GM20000 (cell line): ENCODE measurements at regions not wholly inside any gene's neighbourhood (a gene's known extent, or its start where the extent isn't known, plus 50 kb on each side); places are given as distances from the start of the nearest gene placed in this dataset.
"Not testable (repeated sequence)": the region's sequence is repeated elsewhere in the genome, so short reads cannot be mapped to it uniquely, and the experiment has no call there.

Experiments used
- DNase-seq: peaks from one replicate; pipeline ENCODE4 v3.0.0; 2012; ENCODE audit warnings: low spot score
- TF ChIP-seq, protein P1 (sequence below): IDR thresholded peaks from 2 replicates; pipeline ENCODE4 v1.5.1; 2012; ENCODE audit warnings: mild to moderate bottlenecking, control low read depth; ENCODE audit errors: extremely low read depth, missing control alignments

DNA sequence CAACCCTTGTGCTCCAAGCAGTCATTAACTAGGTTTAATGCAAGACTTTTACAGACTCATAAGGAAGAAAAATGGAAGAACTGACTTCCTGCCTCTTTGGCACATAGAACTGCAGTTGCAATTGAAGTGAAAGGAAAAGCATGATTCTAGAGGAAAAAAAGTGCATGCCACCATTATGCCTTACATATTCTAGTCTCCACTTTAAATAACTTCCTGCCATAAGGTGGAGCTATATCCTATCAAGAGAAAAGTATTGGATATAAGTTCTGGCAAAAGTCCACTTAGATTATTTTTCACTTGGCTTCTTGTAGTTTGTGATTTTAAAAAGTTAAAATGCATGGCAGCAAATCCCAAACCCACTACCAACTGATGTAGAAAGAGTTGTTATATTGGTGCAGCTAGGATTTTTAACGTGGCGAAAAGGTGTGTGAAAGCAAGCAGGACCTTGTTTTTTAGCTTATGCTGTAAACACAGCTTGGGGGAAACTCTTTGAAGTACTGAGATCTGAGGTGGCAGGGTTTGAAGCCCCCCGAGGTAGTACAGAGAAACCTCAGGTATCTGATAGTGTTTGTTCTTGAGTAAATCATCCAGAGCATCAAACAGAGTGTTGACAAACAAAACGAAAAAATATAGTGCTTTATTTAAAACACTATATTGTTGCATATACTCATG is 117.9 kb downstream of the ANXA1 start:
- TF ChIP-seq, protein P1, sequence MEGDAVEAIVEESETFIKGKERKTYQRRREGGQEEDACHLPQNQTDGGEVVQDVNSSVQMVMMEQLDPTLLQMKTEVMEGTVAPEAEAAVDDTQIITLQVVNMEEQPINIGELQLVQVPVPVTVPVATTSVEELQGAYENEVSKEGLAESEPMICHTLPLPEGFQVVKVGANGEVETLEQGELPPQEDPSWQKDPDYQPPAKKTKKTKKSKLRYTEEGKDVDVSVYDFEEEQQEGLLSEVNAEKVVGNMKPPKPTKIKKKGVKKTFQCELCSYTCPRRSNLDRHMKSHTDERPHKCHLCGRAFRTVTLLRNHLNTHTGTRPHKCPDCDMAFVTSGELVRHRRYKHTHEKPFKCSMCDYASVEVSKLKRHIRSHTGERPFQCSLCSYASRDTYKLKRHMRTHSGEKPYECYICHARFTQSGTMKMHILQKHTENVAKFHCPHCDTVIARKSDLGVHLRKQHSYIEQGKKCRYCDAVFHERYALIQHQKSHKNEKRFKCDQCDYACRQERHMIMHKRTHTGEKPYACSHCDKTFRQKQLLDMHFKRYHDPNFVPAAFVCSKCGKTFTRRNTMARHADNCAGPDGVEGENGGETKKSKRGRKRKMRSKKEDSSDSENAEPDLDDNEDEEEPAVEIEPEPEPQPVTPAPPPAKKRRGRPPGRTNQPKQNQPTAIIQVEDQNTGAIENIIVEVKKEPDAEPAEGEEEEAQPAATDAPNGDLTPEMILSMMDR: no peak
- DNase-seq: peak; percentile 1

DNA sequence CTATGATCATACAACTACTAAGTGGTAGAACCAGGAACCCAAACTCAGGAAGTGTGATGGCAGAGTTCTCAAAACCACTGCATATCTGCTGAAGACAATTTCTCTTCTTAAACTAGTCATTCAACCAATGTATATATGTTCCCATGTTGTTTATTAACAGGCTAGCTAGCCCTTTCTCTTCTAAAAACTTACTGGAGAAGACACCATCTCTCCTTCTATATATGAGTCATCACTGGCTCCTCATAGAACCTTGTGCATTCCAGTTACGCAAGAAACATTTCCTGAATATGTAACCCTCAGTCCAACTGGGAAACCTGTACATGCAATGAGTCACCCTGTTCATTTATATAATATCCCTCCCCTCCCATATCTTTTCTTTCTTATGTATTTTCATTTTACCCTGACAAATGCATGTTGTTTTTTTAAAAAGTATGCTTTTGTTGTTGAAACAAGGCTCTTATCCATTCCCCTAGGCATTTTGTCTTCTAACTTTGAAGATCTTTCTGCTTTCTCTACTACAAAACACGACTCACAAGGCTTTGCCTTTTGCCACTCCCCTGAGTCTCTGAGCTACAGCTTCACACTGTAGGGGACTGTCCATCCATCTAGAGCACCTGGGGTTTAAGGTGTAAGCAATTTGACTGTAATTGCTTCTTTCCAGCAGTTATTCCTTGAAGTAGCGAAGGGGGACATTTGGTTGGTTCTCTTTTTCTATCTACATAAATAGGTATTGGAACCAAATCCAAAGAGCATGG is 119.5 kb downstream of the ANXA1 start:
- DNase-seq: no peak
- TF ChIP-seq, protein P1: no peak

DNA sequence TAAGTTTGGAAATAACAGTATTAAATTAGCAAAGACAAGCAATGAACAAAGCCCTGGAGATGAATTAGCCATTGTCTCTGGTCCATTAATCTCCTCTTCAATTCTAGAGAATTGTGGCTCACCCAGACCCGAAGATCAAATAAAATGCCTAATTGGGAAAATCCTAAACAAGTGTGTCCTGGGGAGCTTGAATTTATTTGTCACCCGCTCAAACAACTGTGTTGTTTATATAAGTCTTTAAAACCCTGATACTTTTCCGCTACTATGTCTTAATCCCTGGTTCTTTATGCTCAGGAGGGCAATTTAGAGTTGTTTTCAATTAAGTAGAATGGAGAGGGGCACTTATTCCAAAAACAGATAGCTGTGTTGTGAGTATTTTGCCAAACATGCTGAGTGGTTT is 128.4 kb downstream of the ANXA1 start:
- TF ChIP-seq, protein P1: no peak
- DNase-seq: no peak

DNA sequence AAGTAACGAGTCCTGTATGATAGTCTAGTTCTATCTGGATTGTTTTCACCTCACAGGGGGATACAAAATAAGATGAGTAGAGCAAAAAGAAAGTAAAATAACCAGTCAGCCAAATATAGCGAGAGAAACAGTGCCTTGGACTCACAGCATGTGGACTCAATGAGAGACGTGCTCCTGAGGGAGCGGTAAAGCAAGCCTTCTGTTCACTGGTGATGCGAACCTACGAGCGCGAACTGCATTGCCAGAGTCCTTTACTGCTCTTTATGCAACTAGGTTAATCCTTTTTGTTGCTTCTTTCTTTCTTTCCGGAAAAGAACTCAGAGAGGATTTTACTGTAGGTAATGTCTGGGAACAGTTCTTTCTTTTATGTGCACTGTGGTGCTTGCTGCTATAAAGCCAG is 132.7 kb downstream of the ANXA1 start:
- DNase-seq: no peak
- TF ChIP-seq, protein P1: no peak

DNA sequence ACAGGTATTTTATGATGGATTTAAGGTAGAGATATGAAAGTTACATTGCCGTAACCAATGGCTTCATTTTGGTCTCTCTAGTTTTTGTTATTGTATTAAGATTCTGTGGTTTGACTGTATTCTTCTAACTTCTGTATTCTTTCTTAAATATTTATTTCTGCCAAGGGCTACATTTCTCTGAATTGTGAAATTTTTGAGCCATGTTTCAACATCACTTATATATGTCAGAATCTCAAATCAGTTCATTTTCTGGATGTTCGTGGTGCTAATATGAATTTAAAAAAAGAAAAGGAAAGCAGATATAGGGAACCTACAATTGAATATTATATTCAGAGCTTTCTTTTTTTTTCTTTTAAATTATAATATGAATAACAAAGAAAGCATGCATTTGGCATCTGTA is 142.7 kb downstream of the ANXA1 start:
- TF ChIP-seq, protein P1: no peak
- DNase-seq: no peak

DNA sequence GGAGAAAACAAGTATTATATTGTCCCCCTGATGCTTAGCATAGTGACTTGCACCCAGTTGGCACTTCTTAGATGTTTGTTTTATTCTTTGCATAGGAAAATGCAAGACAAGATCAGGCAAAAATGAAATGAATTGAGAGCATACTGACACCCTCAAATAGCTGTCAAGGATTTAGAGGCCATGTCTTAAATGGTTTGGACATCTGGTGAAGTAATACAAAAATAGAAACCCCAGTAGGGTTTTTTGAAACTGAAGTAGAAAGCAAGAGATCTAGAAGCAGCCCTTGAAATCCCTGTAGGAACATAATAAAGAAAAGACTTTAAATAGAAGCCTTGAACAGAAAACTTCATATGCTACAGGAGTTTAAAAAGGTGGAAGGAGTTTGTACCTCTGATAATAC is 174.3 kb downstream of the ANXA1 start:
- no peak for DNase-seq
- TF ChIP-seq, protein P1: no peak

DNA sequence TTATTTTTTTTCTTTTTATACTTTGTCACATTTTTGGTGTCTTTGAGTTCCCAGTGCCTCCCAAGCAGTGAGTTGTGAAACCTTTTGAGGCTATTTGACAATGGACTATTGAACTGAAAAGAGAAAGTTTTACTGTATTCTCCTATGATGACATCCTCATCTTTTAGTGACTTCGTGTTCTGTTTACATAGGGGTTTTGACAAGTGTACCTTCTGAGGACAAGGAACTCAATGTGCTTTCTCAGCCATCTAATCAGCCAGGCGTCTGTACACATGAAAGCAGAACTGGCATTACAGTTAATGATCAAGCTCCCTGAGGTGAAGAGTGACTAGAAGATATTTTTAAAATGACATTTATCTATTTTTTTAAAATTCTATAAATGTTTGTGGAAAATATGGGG is 175.5 kb downstream of the ANXA1 start:
- TF ChIP-seq, protein P1: no peak
- no peak for DNase-seq

DNA sequence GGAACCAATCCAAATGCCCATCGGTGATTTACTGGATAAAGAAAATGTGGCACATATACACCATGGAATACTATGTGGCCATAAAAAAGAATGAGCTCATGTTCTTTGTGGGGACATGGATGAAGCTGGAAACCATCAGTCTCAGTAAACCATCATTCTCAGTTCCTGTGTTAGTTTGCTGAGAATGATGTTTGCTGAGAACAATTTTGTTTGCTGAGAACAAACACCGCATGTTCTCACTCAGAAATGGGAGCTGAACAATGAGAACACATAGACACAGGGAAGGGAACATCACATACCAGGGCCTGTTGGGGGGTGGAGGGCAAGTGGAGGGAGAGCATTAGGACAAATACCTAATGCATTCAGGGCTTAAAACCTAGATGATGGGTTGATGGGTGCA is 185.5 kb downstream of the ANXA1 start:
- not testable (repeated sequence) for DNase-seq
